ENCODE measurements at regions not wholly inside any gene's neighbourhood (a gene's known extent, or its start where the extent isn't known, plus 50 kb on each side); places are given as distances from the start of the nearest gene placed in this dataset.

DNA sequence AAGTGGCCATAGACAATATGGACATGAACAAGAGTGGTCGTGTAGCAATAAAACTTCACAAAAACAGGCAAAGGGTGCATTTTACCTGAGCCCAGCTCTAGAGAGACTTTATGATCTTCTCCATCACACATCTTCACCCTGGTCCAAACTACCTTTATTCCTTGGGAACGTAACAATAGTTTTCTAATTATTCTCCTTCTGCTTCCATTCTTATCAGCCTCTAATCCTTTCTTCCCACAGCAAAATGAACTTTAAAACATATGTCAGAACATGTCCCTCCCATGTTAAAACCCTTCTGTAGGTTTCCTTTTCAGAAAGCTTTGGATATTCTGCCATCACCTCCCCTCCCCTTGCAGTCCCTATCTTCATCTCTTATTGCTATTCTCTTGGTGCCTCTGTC, 395.2 kb upstream of the PLXNA2 start:
- ChIA-PET CTCF (interaction anchor here (1.2 kb wide), 1 partner anchor 12 kb away, joined by 3 read pairs; no protein-coding TSS in a partner anchor), POLR2A (no interaction called here)
- intact Hi-C loops (cut with micrococcal nuclease), result no loop called here
- ATAC-seq (no peak), DNase-seq (no peak)
- Mint-ChIP-seq H3K36me3 (ENCODE audit: low read depth) (no peaks in the 10 kb centered on the region), H3K4me3 (no peak overlapping the region), H3K27me3 (peaks cover 9% of the 10 kb centered on the region), H3K27ac (no peak overlapping the region), H3K9me3 (no peaks in the 10 kb centered on the region), H3K4me1 (ENCODE audit: low read depth) (no peaks in the 10 kb centered on the region)
- TF ChIP-seq, protein P1, sequence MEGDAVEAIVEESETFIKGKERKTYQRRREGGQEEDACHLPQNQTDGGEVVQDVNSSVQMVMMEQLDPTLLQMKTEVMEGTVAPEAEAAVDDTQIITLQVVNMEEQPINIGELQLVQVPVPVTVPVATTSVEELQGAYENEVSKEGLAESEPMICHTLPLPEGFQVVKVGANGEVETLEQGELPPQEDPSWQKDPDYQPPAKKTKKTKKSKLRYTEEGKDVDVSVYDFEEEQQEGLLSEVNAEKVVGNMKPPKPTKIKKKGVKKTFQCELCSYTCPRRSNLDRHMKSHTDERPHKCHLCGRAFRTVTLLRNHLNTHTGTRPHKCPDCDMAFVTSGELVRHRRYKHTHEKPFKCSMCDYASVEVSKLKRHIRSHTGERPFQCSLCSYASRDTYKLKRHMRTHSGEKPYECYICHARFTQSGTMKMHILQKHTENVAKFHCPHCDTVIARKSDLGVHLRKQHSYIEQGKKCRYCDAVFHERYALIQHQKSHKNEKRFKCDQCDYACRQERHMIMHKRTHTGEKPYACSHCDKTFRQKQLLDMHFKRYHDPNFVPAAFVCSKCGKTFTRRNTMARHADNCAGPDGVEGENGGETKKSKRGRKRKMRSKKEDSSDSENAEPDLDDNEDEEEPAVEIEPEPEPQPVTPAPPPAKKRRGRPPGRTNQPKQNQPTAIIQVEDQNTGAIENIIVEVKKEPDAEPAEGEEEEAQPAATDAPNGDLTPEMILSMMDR (IDR thresholded peaks at IDR 0.05), result no peak

DNA sequence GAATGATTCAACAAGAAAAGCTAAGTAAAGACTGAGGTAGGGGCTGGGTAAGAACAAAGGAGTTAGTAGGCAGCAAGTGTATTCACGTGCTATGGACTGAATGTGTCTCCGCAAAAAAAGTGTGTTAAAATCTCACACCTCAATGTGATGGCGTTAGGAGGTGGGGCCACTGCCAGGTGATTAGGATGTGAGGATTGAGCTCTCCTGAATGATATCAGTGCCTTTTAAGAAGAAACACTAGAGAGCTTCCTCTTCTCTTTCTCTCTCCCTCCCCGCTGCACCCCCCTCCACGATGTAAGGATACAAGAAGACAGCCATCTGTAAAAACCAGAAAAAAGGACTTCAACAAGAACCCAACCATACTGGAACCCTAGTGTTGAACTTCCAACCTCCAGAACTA, 396.1 kb upstream of the PLXNA2 start:
- Mint-ChIP-seq H3K27ac (no peak overlapping the region), H3K4me1 (ENCODE audit: low read depth) (no peaks in the 10 kb centered on the region), H3K27me3 (peaks cover 10% of the 10 kb centered on the region), H3K9me3 (no peaks in the 10 kb centered on the region), H3K36me3 (ENCODE audit: low read depth) (no peaks in the 10 kb centered on the region), H3K4me3 (no peak overlapping the region)
- POLR2A ChIA-PET, result no interaction called here
- intact Hi-C loops (cut with micrococcal nuclease), result no loop called here
- ATAC-seq, result no peak
- TF ChIP-seq, protein P1 (IDR thresholded peaks at IDR 0.05), result no peak
- no peak for DNase-seq
- CTCF ChIA-PET, result interaction anchor here (1.0 kb wide), 1 partner anchor 12 kb away, joined by 3 read pairs; no protein-coding TSS in a partner anchor

DNA sequence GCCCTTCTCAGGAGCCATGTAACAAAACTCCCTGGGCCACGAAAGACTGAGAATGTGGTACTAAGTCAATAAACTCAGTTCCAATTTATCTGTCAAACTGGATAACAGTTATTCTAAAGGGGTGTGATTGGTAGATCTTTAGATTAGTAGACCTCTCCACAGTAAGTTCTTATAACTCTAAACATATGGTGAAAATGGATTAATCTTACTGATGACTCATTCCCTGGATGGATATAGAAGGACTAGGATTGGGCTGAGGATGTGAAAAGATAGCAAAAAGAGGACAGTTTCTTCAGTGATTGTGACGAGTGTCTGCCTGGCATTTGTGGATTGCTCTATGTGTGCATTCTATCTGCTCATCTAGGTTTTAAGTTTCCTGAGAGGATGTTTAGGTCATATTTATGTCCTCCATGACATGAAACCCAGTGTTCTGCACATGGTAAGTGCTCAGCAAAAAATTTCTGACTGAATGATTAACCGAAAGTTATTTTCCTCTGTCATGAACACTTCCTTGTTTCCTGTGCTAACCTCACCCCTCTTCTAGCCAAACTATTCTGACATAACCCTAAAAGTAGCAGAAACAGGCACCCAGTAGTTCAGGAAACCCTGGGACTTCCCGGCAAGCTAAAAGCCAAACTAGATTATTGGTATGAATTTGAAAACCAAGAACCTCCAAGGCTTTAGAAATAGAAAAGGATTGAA, 397.5 kb upstream of the PLXNA2 start:
- CTCF ChIA-PET, result interaction anchor here (1.0 kb wide), 1 partner anchor 11 kb away, joined by 3 read pairs; no protein-coding TSS in a partner anchor
- ATAC-seq (no peak), DNase-seq (no peak)
- intact Hi-C loops (cut with micrococcal nuclease), result no loop called here
- no peak overlapping the region for H3K4me3 Mint-ChIP-seq
- H3K36me3 Mint-ChIP-seq (ENCODE audit: low read depth), result no peaks in the 10 kb centered on the region
- POLR2A ChIA-PET, result no interaction called here
- TF ChIP-seq, protein P1 (IDR thresholded peaks at IDR 0.05), result no peak
- no peaks in the 10 kb centered on the region for H3K4me1 Mint-ChIP-seq (ENCODE audit: low read depth)
- H3K9me3 Mint-ChIP-seq, result no peaks in the 10 kb centered on the region
- H3K27ac Mint-ChIP-seq, result no peak overlapping the region
- peaks cover 10% of the 10 kb centered on the region for H3K27me3 Mint-ChIP-seq

DNA sequence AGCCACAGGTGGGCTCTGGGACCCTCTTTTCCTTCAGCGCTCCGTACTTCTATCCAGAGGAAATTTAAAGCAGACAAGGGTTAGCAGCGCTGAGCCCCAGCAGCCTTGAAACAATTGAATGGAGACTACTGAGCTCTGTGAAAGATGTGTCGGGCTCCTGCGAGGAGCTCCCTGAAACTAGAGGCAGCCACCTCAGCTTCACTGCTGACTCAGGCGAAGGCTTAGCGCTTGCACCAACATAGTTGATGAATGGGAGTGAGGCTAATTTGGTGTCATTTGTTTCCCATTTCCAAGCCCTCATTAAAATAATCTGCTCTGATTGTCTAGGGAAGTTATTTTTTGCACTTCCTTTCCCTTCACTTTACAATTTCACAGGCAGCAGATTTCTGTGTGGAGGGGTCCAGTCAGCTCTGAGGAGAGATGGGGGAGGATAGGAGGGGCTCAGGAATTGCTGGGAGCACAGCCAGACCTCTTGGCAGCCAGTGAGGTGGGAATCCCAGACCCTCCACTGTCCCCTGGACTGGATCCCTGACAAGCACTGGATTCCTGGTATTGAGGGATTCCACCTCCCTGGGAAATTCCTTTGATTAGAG, 398.9 kb upstream of the PLXNA2 start:
- TF ChIP-seq, protein P1 (IDR thresholded peaks at IDR 0.05), result no peak
- ATAC-seq, result no peak
- H3K9me3 Mint-ChIP-seq, result no peaks in the 10 kb centered on the region
- ChIA-PET CTCF (interaction anchor here (1.1 kb wide), 1 partner anchor 9 kb away, joined by 4 read pairs; no protein-coding TSS in a partner anchor), POLR2A (interaction anchor here (0.6 kb wide), 1 partner anchor 125 kb away, joined by 3 read pairs; no protein-coding TSS in a partner anchor)
- H3K36me3 Mint-ChIP-seq (ENCODE audit: low read depth), result no peaks in the 10 kb centered on the region
- peaks cover 12% of the 10 kb centered on the region for H3K27me3 Mint-ChIP-seq
- H3K27ac Mint-ChIP-seq, result no peak overlapping the region
- H3K4me3 Mint-ChIP-seq, result no peak overlapping the region
- intact Hi-C loops (cut with micrococcal nuclease), result no loop called here
- H3K4me1 Mint-ChIP-seq (ENCODE audit: low read depth), result no peaks in the 10 kb centered on the region
- no peak for DNase-seq
